HEK293T (cell line): ENCODE measurements at regions not wholly inside any gene's neighbourhood (a gene's known extent, or its start where the extent isn't known, plus 50 kb on each side); places are given as distances from the start of the nearest gene placed in this dataset.

Experiments used
- CTCF ChIA-PET: fragments of 350-600 bp; formaldehyde crosslinking; extraction: SDS; loops from one replicate; lab custom pipeline; 2021; ENCODE audit warnings: antibody characterized with exemption, inconsistent platforms; lab: Yijun Ruan, JAX
- POLR2A ChIA-PET: fragments of 350-600 bp; formaldehyde crosslinking; extraction: SDS; loops from one replicate; lab custom pipeline; 2020; ENCODE audit warnings: antibody characterized with exemption, inconsistent platforms; lab: Yijun Ruan, JAX
- DNase-seq: peaks from one replicate; pipeline ENCODE4 v3.0.0; 2012; ENCODE audit warnings: mixed read lengths; ENCODE audit errors: extremely low spot score
- ARNT ChIP-seq: fragments of 450-650 bp; IDR thresholded peaks from 2 replicates; pipeline ENCODE4 v1.6.1; 2017; ENCODE audit warnings: mild to moderate bottlenecking
- BHLHE40 ChIP-seq: fragments of 450-650 bp; IDR thresholded peaks from 2 replicates; pipeline ENCODE4 v1.6.1; 2016; ENCODE audit warnings: mild to moderate bottlenecking, moderate library complexity, borderline replicate concordance
- CTBP1 ChIP-seq: fragments of 450-650 bp; IDR thresholded peaks from 2 replicates; pipeline ENCODE4 v1.6.1; 2016; ENCODE audit warnings: borderline replicate concordance
- ELF4 ChIP-seq: fragments of 450-650 bp; IDR thresholded peaks from 2 replicates; pipeline ENCODE4 v1.6.1; 2017; ENCODE audit warnings: antibody characterized with exemption
- FOXA1 ChIP-seq: fragments of 450-650 bp; IDR thresholded peaks from 2 replicates; pipeline ENCODE4 v1.6.1; 2016; ENCODE audit warnings: mild to moderate bottlenecking
- FOXK2 ChIP-seq: fragments of 450-650 bp; IDR thresholded peaks from 2 replicates; pipeline ENCODE4 v1.6.1; 2016; ENCODE audit warnings: mild to moderate bottlenecking
- FOXM1 ChIP-seq: fragments of 450-650 bp; IDR thresholded peaks from 2 replicates; pipeline ENCODE4 v1.6.1; 2017; ENCODE audit warnings: mild to moderate bottlenecking, borderline replicate concordance
- HDGF ChIP-seq: fragments of 450-650 bp; IDR thresholded peaks from 2 replicates; pipeline ENCODE4 v1.6.1; 2017; ENCODE audit warnings: antibody characterized with exemption, borderline replicate concordance
- L3MBTL2 ChIP-seq: fragments of 450-650 bp; conservative IDR thresholded peaks from 2 replicates; pipeline ENCODE4 v1.6.1; 2016; ENCODE audit warnings: mild to moderate bottlenecking
- LEF1 ChIP-seq: fragments of 450-650 bp; IDR thresholded peaks from 2 replicates; pipeline ENCODE4 v1.6.1; 2017; ENCODE audit warnings: mild to moderate bottlenecking, borderline replicate concordance
- NFRKB ChIP-seq: fragments of 450-650 bp; IDR thresholded peaks from 2 replicates; pipeline ENCODE4 v1.6.1; 2016; ENCODE audit warnings: mild to moderate bottlenecking, moderate library complexity
- SP1 ChIP-seq: fragments of 450-650 bp; IDR thresholded peaks from 2 replicates; pipeline ENCODE4 v1.6.1; 2017
- SUZ12 ChIP-seq: fragments of 450-650 bp; IDR thresholded peaks from 2 replicates; pipeline ENCODE4 v1.6.1; 2016; ENCODE audit warnings: mild to moderate bottlenecking
- TARDBP ChIP-seq: fragments of 450-650 bp; IDR thresholded peaks from 2 replicates; pipeline ENCODE4 v1.6.1; 2016
- ZNF384 ChIP-seq: fragments of 450-650 bp; IDR thresholded peaks from 2 replicates; pipeline ENCODE4 v1.6.1; 2016
- TF ChIP-seq, protein P1 (sequence below): fragments of 450-650 bp; IDR thresholded peaks from 2 replicates; pipeline ENCODE4 v1.6.1; 2016

DNA sequence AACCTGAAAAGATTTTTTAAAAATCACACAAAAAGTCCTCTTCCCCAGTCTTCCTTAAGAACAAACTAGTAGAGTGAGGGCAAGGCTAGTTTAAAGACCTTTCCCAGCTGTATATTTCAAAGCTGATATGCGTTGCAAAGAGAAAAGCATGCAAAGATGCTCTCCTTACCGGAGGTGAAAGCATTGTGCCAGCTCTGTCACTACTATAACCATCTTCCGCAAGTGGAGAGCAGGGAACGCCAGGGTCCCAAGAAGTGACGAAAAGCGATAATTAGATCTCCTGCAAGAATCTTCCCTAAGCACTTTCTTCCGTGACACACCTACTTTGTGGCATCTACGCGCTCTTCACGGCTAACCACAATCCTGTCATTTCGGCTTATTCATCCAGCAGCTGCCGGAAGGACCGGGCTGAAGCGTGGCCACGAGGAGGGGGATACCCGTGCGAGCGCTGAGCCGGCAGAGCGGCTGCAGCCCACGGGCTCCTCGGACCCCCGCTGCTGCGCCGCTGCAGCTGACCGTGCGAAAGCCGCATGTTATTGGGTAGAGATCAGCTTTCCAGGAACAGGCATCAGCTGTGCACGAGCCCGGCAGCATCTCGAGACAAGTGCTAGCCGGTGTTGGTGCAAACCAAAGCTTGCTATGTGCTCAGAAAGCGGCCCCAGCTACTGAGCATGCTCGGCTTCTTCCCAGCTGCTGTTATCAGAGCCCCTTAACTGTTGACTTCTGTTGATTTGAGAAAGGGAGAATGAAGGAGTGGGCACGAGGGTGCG lies 57.2 kb upstream of the ARHGAP18 start:
- POLR2A ChIA-PET: no interaction called here
- TF ChIP-seq BHLHE40: no peak
- peak; percentile 83; the same call in 1 of the 2 replicates for TF ChIP-seq L3MBTL2
- DNase-seq: peak; percentile 66
- CTCF ChIA-PET: interaction anchor here (1.8 to 3.7 kb wide), 2 partner anchors 8 to 169 kb away, joined by 6 to 17 read pairs; no protein-coding TSS in a partner anchor

DNA sequence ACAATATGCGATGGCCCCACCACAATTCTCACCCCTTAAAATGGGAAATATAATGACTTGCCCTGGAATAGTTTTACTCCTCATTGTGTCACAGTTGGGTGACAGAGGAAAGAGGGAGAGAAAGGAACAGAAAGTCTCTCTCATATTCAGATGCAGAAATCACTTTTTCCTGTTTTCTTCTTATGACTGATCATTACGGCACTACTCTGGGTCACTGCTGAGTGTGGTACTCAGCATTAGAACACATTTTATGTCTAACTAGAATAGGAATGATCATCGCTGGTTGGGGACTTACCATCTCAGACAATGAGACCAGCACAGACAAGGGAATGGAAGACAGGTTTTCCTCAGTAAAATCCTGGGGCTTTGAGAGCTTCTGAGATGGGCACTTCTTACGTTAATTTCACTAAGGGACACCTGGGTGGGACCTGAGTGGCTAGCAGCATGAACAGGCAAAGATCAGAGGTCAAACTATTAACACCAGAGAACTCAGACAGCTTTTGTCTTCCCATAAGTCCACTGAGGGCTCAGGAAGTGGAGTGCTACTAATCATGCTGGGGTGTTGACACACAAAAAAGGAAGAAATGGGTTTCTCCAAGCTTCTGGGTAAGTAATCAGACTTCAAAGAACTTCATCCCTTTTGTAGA lies 54.9 kb upstream of the ARHGAP18 start:
- ChIA-PET POLR2A (interaction anchor here (0.5 kb wide), 1 partner anchor 10 kb away, joined by 3 read pairs; no protein-coding TSS in a partner anchor), CTCF (interaction anchor here (1.2 to 3.7 kb wide), 2 partner anchors 10 to 266 kb away, joined by 3 to 17 read pairs; no protein-coding TSS in a partner anchor)
- no peak for TF ChIP-seq TARDBP
- no peak for TF ChIP-seq FOXA1
- no peak for TF ChIP-seq SUZ12
- TF ChIP-seq HDGF: no peak
- TF ChIP-seq, protein P1, sequence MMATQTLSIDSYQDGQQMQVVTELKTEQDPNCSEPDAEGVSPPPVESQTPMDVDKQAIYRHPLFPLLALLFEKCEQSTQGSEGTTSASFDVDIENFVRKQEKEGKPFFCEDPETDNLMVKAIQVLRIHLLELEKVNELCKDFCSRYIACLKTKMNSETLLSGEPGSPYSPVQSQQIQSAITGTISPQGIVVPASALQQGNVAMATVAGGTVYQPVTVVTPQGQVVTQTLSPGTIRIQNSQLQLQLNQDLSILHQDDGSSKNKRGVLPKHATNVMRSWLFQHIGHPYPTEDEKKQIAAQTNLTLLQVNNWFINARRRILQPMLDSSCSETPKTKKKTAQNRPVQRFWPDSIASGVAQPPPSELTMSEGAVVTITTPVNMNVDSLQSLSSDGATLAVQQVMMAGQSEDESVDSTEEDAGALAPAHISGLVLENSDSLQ: no peak
- no peak for TF ChIP-seq NFRKB
- TF ChIP-seq ARNT: no peak
- TF ChIP-seq CTBP1: no peak
- no peak for TF ChIP-seq FOXM1
- no peak for TF ChIP-seq LEF1
- no peak for TF ChIP-seq BHLHE40
- TF ChIP-seq ELF4: no peak
- TF ChIP-seq FOXK2: no peak
- TF ChIP-seq ZNF384: no peak
- no peak for TF ChIP-seq SP1
- no peak for TF ChIP-seq L3MBTL2

DNA sequence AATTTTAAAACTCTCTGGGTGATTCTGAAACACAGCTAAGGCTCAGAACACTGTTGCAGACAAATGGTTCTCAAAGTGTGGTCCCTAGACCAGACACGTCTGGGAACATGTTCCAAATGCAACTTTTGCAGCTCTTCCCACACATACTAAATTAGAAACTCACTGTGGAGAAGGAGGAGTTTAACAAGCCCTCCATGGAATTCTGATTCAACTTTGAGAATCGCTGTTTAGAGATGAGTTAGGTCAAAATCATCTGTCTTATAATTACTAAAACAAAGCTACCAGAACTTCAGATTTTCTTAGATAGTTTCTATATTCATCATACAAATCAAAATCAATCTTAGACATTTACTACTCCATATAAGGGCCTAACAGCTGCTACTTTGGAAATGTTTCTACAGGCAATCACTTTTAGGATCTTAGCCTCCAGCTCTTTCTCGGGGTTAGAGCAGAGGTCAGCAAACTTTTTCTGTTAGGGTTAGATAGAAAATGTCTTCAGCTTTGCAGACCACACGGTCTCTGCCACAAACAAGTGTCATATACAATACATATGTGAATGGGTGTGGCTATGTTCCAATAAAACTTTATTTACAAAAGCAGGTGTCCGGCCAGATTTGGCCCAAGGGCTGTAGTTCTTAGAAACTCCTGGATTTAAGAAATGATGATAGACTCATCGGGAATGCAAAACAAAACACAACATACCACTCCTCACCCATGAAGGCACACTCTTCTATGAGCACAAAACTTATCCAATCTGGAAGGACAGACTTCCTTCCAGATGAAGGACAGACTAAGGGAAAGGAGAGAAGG lies 50.0 kb upstream of the ARHGAP18 start:
- TF ChIP-seq ZNF384: no peak
- no peak for TF ChIP-seq FOXK2
- TF ChIP-seq BHLHE40: no peak
- TF ChIP-seq SP1: no peak
- no peak for TF ChIP-seq SUZ12
- TF ChIP-seq HDGF: no peak
- TF ChIP-seq FOXM1: no peak
- TF ChIP-seq TARDBP: no peak
- no peak for TF ChIP-seq FOXA1
- TF ChIP-seq, protein P1: no peak
- TF ChIP-seq ELF4: no peak
- no peak for TF ChIP-seq ARNT
- TF ChIP-seq CTBP1: no peak
- ChIA-PET POLR2A (no interaction called here), CTCF (interaction anchor here (1.3 kb wide), 1 partner anchor 15 kb away, joined by 3 read pairs; no protein-coding TSS in a partner anchor)
- DNase-seq: no peak

More for the DNA sequence above, 54.9 kb upstream of the ARHGAP18 start:
- DNase-seq: no peak
